GM20000 (cell line): ENCODE measurements at regions not wholly inside any gene's neighbourhood (a gene's known extent, or its start where the extent isn't known, plus 50 kb on each side); places are given as distances from the start of the nearest gene placed in this dataset.

Experiments used
- DNase-seq: peaks from one replicate; pipeline ENCODE4 v3.0.0; 2012; ENCODE audit warnings: low spot score
- TF ChIP-seq, protein P1 (sequence below): IDR thresholded peaks from 2 replicates; pipeline ENCODE4 v1.5.1; 2012; ENCODE audit warnings: mild to moderate bottlenecking, control low read depth; ENCODE audit errors: extremely low read depth, missing control alignments

GRCh38 chr3:135383301-135383700, 582.2 kb upstream of the PPP2R3A start:
- TF ChIP-seq, protein P1, sequence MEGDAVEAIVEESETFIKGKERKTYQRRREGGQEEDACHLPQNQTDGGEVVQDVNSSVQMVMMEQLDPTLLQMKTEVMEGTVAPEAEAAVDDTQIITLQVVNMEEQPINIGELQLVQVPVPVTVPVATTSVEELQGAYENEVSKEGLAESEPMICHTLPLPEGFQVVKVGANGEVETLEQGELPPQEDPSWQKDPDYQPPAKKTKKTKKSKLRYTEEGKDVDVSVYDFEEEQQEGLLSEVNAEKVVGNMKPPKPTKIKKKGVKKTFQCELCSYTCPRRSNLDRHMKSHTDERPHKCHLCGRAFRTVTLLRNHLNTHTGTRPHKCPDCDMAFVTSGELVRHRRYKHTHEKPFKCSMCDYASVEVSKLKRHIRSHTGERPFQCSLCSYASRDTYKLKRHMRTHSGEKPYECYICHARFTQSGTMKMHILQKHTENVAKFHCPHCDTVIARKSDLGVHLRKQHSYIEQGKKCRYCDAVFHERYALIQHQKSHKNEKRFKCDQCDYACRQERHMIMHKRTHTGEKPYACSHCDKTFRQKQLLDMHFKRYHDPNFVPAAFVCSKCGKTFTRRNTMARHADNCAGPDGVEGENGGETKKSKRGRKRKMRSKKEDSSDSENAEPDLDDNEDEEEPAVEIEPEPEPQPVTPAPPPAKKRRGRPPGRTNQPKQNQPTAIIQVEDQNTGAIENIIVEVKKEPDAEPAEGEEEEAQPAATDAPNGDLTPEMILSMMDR, result no peak
- no peak for DNase-seq

GRCh38 chr3:135392151-135392550, 573.4 kb upstream of the PPP2R3A start:
- TF ChIP-seq, protein P1, result no peak
- no peak for DNase-seq

- TF ChIP-seq, protein P1, result no peak
Observed at GRCh38 chr3:135393159-135393558, 572.4 kb upstream of the PPP2R3A start.

DNA sequence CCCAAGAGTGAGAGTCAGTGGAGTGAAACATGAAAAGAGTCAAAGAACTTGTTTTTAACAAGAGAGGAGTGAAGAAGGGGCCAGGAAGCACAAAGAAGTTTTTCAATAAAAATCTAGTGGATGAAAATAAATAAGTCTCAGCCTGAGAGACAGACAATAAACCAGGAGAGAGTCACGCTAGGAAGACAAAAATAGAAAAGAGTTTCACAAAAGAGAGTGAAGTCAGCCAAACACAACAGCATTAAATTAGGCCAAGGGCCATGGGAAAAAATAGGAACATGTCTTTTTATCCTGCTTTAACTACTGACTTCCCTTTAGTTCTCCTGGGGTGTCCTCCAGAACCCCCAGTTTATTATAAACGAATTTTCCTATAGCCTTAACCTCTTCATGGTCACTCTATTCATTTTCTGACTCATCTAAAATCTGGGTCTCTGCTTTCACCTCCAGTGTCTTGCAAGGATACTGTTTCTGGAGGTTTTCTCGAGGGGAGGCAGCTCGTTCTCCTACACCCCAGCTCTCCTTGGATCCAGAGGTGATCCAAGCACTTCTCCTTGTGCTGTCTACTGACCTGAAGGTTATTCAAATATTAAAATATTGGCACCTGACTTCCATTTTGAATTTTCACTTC, 571.5 kb upstream of the PPP2R3A start:
- DNase-seq, result no peak
- TF ChIP-seq, protein P1, result no peak

More at GRCh38 chr3:135393159-135393558, 572.4 kb upstream of the PPP2R3A start:
- no peak for DNase-seq

GRCh38 chr3:135412475-135412874, 553.1 kb upstream of the PPP2R3A start:
- TF ChIP-seq, protein P1, result no peak
- no peak for DNase-seq

DNA sequence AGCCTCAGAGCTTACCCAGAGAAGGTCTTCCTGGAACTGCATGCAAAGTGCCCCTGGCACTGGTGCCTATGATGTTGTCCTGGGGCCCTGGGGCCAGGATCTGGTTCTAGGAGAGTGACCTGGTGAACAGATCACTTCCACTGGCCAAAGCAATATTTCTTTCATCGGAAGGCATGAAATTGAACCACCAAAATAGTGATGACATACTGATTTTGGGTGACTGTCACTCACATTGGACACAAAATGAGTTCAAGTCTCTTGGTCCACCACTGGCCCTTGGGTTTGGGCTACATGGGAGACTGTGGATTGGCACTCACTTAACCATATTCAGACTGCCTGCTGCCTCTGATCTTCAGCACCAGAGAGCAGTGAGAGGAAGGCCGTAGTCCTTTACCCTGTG, 549.3 kb upstream of the PPP2R3A start:
- DNase-seq, result no peak
- TF ChIP-seq, protein P1, result no peak

GRCh38 chr3:135419155-135419554, 546.4 kb upstream of the PPP2R3A start:
- TF ChIP-seq, protein P1, result no peak
- no peak for DNase-seq
